ENCODE measurements at regions not wholly inside any gene's neighbourhood (a gene's known extent, or its start where the extent isn't known, plus 50 kb on each side); places are given as distances from the start of the nearest gene placed in this dataset.

- FAIRE-seq (no peak), DNase-seq (ENCODE audit: low read depth in 1 of 2, low spot score in 2 of 2) (no peak)
- TF ChIP-seq SIN3A (conservative IDR thresholded peaks at IDR 0.05 in 1 of 2, IDR thresholded peaks at IDR 0.05 in 1 of 2; ENCODE audit: low read depth in 1 of 2, low read length in 2 of 2): no peak
- TF ChIP-seq RNF2 (IDR thresholded peaks at IDR 0.05; ENCODE audit: borderline replicate concordance, low read depth, low read length, missing control alignments, poor library complexity, severe bottlenecking): no peak
- no peak for TF ChIP-seq CHD1 (IDR thresholded peaks at IDR 0.05; ENCODE audit: low read depth, low read length)
- no peak for TF ChIP-seq SAP30 (IDR thresholded peaks at IDR 0.05; ENCODE audit: insufficient read depth, insufficient replicate concordance, low read length)
- Histone ChIP-seq H3K36me3 (ENCODE audit: control insufficient read depth in 2 of 4, insufficient read depth in 4 of 4, low read length in 3 of 4) (no peaks in the 10 kb centered on the region), H3K56ac (replicated peaks; ENCODE audit: insufficient read length, low read depth, low read length) (no peak overlapping the region), H2BK12ac (ENCODE audit: low read depth, low read length) (peak overlapping the region; percentile 85; the same call in 1 of the 2 replicates), H2BK5ac (ENCODE audit: low read depth, low read length) (peak overlapping the region; percentile 72; the same call in 1 of the 2 replicates), H4K20me1 (replicated peaks in 1 of 2; ENCODE audit: control insufficient read depth in 1 of 2, insufficient read depth in 2 of 2, low read length in 2 of 2) (peaks cover 0 to 2% of the 10 kb centered on the region in 2 experiments), H3K4me1 (replicated peaks in 1 of 4; ENCODE audit: control insufficient read depth in 3 of 4, insufficient read depth in 4 of 4, low read length in 3 of 4) (peaks cover 20 to 38% (median 26%) of the 10 kb centered on the region in 4 experiments), H3K23me2 (ENCODE audit: low read depth, low read length) (no peaks in the 10 kb centered on the region), H3K79me2 (ENCODE audit: control insufficient read depth in 1 of 2, insufficient read depth in 2 of 2, low read length in 2 of 2) (no peaks in the 10 kb centered on the region), H3K27ac (ENCODE audit: low read depth, low read length) (no peak overlapping the region), H3K14ac (ENCODE audit: insufficient read length) (no peak overlapping the region), H3K27me3 (replicated peaks in 1 of 4; ENCODE audit: control insufficient read depth in 3 of 4, extremely low read depth in 1 of 4, insufficient read depth in 3 of 4, low read length in 3 of 4) (no peaks in the 10 kb centered on the region; a peak in 2 of 7 replicates), H3K4me2 (ENCODE audit: insufficient read depth in 1 of 2, low read depth in 2 of 2, low read length in 2 of 2) (peak overlapping the region; percentile 21 to 40; a peak in 3 of 4 replicates), H3K9ac (replicated peaks in 1 of 4; ENCODE audit: extremely low read depth in 1 of 4, low read depth in 3 of 4, low read length in 3 of 4) (no peak overlapping the region), H2BK20ac (ENCODE audit: low read length) (no peak overlapping the region; the same call in 1 of the 2 replicates), H3K4ac (replicated peaks; ENCODE audit: insufficient read length, low read depth, low read length) (no peak overlapping the region), H2AFZ (ENCODE audit: low read length) (no peak overlapping the region), H4K91ac (replicated peaks; ENCODE audit: insufficient read length, low read length) (peak overlapping the region; percentile 35), H4K5ac (ENCODE audit: insufficient read length, low read depth, low read length) (no peak overlapping the region), H3K18ac (ENCODE audit: extremely low read depth, low read length) (0 out of 2 replicates have a peak overlapping the region, but pooled peaks have one; percentile 35), H3K9me3 (ENCODE audit: insufficient read depth in 2 of 2, low read depth in 1 of 2, low read length in 1 of 2) (no peaks in the 10 kb centered on the region), H3K4me3 (ENCODE audit: extremely low read depth in 1 of 4, insufficient read depth in 2 of 4, low read depth in 3 of 4, low read length in 4 of 4) (no peak overlapping the region; a peak in 1 of 8 replicates), H2BK120ac (replicated peaks; ENCODE audit: low read depth, low read length) (no peak overlapping the region), H4K8ac (ENCODE audit: extremely low read depth, insufficient read depth, low read length) (no peak overlapping the region), H2AK5ac (ENCODE audit: low read depth, low read length) (no peak overlapping the region), H3K79me1 (ENCODE audit: low read depth, low read length) (no peaks in the 10 kb centered on the region), H3K23ac (ENCODE audit: insufficient read length) (no peak overlapping the region), H2BK15ac (ENCODE audit: low read length) (peak overlapping the region; percentile 4)
- ChIA-PET CTCF (ENCODE audit: partially characterized antibody) (interaction anchor here (1.0 to 13.1 kb wide), 15 partner anchors 8 to 131 kb away, joined by 3 to 150 read pairs (median 5); no protein-coding TSS in a partner anchor), POLR2A (ENCODE audit: partially characterized antibody) (interaction anchor here (0.9 to 1.3 kb wide), 4 partner anchors 16 to 76 kb away, joined by 3 read pairs; no protein-coding TSS in a partner anchor)
- 63% methylated on average over 6 of the region's 6 CpGs; no CpG with 5 or more reads in 1 of the 2 experiments for WGBS, 2 experiments (ENCODE audit: extremely low coverage in 1 of 2, insufficient coverage in 1 of 2, insufficient read length in 1 of 2, insufficient replicate concordance in 2 of 2, low coverage in 1 of 2, low lambda C conversion rate in 2 of 2, missing lambda C conversion rate in 1 of 2)
These were observed 244.9 kb downstream of the LOXHD1 start for GRCh38 chr18:46411867-46412690.

Measured in H1 (cell line).